Uterus (tissue), 2 donors: ENCODE measurements at regions not wholly inside any gene's neighbourhood (a gene's known extent, or its start where the extent isn't known, plus 50 kb on each side); places are given as distances from the start of the nearest gene placed in this dataset.

Experiments used
- CTCF ChIP-seq, 4 experiments: fragments of 200-600 bp in 2 of 4; fragments of 450-650 bp in 2 of 4; sonication (generic) in 2 of 4; IDR thresholded peaks; one replicate each; pipeline ENCODE4 v1.5.1; 2016 to 2019; ENCODE audit warnings: antibody characterized with exemption in 4 of 4, mild to moderate bottlenecking in 2 of 4, moderate library complexity in 1 of 4
- POLR2A ChIP-seq, 2 donors: fragments of 450-650 bp; IDR thresholded peaks; one replicate each; pipeline ENCODE4 v1.6.1; 2016; ENCODE audit warnings: antibody characterized with exemption in 2 of 2, mild to moderate bottlenecking in 1 of 2, moderate library complexity in 1 of 2

DNA sequence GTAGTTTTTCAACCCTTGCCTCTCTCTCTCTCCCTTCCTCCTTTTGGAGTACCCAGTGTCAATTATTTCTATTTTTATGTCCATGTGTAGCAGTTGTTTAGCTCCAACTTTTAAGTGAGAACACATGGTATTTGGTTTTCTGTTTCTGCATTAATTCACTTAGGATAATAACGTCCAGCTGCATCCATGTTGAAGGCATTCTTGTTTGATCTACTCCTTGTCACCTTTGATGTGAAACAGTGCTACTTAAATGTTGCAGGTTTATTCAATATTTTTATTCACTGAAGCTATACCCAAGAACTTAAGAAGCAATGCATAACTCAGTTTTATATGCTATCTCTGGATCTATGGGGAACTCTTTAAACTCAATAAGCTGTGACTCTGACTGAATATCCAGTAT, 465.2 kb upstream of the ADGRB3 start:
- no peak for TF ChIP-seq CTCF (IDR thresholded peaks at IDR 0.05)
- no peak for TF ChIP-seq POLR2A (IDR thresholded peaks at IDR 0.05)
